SU-DHL-6 (cell line): ENCODE measurements at regions not wholly inside any gene's neighbourhood (a gene's known extent, or its start where the extent isn't known, plus 50 kb on each side); places are given as distances from the start of the nearest gene placed in this dataset.

Source experiments
- H2AFZ ChIP-seq: fragments of 200-600 bp; sonication (generic); 2 replicates; pipeline ENCODE4 v1.6.1; 2014; ENCODE audit warnings: low read depth, mild to moderate bottlenecking, moderate library complexity, mixed read lengths, antibody characterized with exemption, low read length; ENCODE audit not compliant: severe bottlenecking
- H3F3A ChIP-seq: fragments of 200-600 bp; shearing (Covaris generic); 2 replicates; pipeline ENCODE4 v1.6.0; 2016; ENCODE audit warnings: antibody characterized with exemption, mild to moderate bottlenecking; ENCODE audit not compliant: insufficient read depth
- H3K27ac ChIP-seq: fragments of 200-600 bp; sonication (generic); 2 replicates; pipeline ENCODE4 v1.5.1; 2016; ENCODE audit warnings: low read depth, mild to moderate bottlenecking, low read length, moderate library complexity, mixed read lengths
- H3K27me3 ChIP-seq: fragments of 200-600 bp; sonication (generic), shearing (Covaris generic); 2 replicates; pipeline ENCODE4 v1.6.0; 2014; ENCODE audit warnings: mild to moderate bottlenecking, low read length
- H3K36me3 ChIP-seq: fragments of 200-600 bp; sonication (generic); 2 replicates; pipeline ENCODE4 v1.6.1; 2014; ENCODE audit warnings: mild to moderate bottlenecking, low read length, mixed read lengths
- H3K4me2 ChIP-seq: fragments of 300-600, 200-600 bp; shearing (Covaris generic), sonication (generic); 2 replicates; pipeline ENCODE4 v1.6.0; 2014; ENCODE audit warnings: low read length, low read depth, mild to moderate bottlenecking; ENCODE audit not compliant: poor library complexity, severe bottlenecking
- H3K4me3 ChIP-seq: fragments of 200-600 bp; sonication (generic); 2 replicates; pipeline ENCODE4 v1.5.1; 2014; ENCODE audit warnings: antibody characterized with exemption, low read length, mild to moderate bottlenecking, mixed read lengths; ENCODE audit not compliant: insufficient read depth, poor library complexity, severe bottlenecking
- H3K79me2 ChIP-seq: fragments of 200-600 bp; sonication (generic); 2 replicates; pipeline ENCODE4 v1.6.1; 2014; ENCODE audit warnings: mild to moderate bottlenecking, low read length, moderate library complexity; ENCODE audit not compliant: insufficient read depth
- H3K9ac ChIP-seq: fragments of 200-600 bp; sonication (generic); 2 replicates; pipeline ENCODE4 v1.7.0; 2014; ENCODE audit warnings: mild to moderate bottlenecking, low read length
- H3K9me2 ChIP-seq: fragments of 200-600 bp; sonication (generic); replicated peaks from 2 replicates; pipeline ENCODE4 v1.6.1; 2014; ENCODE audit warnings: low read length; ENCODE audit not compliant: insufficient read depth
- H3K9me3 ChIP-seq: fragments of 200-600 bp; sonication (generic); 2 replicates; pipeline ENCODE4 v1.6.1; 2014; ENCODE audit warnings: low read length, mixed read lengths; ENCODE audit not compliant: insufficient read depth
- H4K20me1 ChIP-seq: fragments of 200-600 bp; sonication (generic); 2 replicates; pipeline ENCODE4 v1.6.1; 2014; ENCODE audit warnings: low read depth, mild to moderate bottlenecking, antibody characterized with exemption, low read length, moderate library complexity, mixed read lengths
- EZH2phosphoT487 ChIP-seq: fragments of 200-600 bp; sonication (generic), shearing (Covaris generic); conservative IDR thresholded peaks from 2 replicates; pipeline ENCODE4 v1.6.1; 2018; ENCODE audit warnings: mild to moderate bottlenecking, antibody characterized with exemption, low read length, moderate library complexity, mixed read lengths
- TF ChIP-seq, protein P1 (sequence below): fragments of 200-600 bp; sonication (generic); IDR thresholded peaks from one replicate; pipeline ENCODE4 v1.5.1; 2017; ENCODE audit warnings: antibody characterized with exemption, mild to moderate bottlenecking, low read length, moderate library complexity; ENCODE audit not compliant: insufficient read depth, poor library complexity, severe bottlenecking

DNA sequence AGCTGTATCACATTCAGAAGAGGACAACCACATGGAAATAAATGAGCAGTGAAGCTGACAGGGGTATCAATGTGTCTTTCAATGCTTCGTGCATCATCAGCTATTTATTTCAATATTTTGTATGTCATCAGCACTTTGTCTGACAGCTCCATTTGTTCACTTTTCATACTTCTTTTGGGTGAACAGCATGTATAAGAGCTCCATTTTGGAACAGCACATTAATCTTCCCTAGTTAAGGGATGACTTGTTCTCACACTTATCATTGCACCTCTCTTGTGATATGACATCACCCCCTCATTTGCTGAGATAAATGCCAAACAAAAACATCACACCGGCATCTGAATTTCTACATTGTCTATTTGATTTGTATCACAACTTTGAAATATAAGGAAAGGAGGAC, 190.6 kb upstream of the SAMSN1 start:
- H3K4me3 ChIP-seq: no peak overlapping the region
- no peaks in the 10 kb centered on the region for H3K79me2 ChIP-seq
- no peaks in the 10 kb centered on the region for H3K27me3 ChIP-seq
- peak overlapping the region; percentile 22 for H3K4me2 ChIP-seq
- H3K27ac ChIP-seq: no peak overlapping the region
- no peak overlapping the region for H3K9ac ChIP-seq
- peak overlapping the region; percentile 57 for H2AFZ ChIP-seq
- no peak for TF ChIP-seq EZH2phosphoT487
- TF ChIP-seq, protein P1, sequence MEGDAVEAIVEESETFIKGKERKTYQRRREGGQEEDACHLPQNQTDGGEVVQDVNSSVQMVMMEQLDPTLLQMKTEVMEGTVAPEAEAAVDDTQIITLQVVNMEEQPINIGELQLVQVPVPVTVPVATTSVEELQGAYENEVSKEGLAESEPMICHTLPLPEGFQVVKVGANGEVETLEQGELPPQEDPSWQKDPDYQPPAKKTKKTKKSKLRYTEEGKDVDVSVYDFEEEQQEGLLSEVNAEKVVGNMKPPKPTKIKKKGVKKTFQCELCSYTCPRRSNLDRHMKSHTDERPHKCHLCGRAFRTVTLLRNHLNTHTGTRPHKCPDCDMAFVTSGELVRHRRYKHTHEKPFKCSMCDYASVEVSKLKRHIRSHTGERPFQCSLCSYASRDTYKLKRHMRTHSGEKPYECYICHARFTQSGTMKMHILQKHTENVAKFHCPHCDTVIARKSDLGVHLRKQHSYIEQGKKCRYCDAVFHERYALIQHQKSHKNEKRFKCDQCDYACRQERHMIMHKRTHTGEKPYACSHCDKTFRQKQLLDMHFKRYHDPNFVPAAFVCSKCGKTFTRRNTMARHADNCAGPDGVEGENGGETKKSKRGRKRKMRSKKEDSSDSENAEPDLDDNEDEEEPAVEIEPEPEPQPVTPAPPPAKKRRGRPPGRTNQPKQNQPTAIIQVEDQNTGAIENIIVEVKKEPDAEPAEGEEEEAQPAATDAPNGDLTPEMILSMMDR: no peak
- H3K9me2 ChIP-seq: no peaks in the 10 kb centered on the region
- no peaks in the 10 kb centered on the region for H3K9me3 ChIP-seq
- H3F3A ChIP-seq: no peaks in the 10 kb centered on the region
- no peaks in the 10 kb centered on the region for H3K36me3 ChIP-seq
- H4K20me1 ChIP-seq: no peaks in the 10 kb centered on the region

DNA sequence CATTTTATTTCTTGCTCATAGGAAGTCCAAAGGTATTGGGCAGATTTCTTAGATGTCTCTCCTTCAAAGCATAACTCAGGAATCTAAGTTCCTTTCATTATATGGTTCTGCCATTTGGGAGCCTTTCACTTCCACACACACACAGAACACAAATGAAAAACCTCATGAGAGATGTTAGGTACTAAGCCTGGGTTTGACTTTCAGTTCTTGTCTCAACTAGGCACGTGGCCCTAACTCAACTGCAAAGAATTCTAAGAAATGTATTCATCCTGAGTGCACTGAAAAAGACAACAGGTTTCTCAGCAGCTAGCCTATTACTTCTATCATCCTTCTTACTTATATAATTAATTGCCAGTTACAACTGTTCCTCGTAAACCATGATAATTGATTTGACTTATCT, 190.0 kb upstream of the SAMSN1 start:
- Histone ChIP-seq H4K20me1 (no peaks in the 10 kb centered on the region), H3F3A (no peaks in the 10 kb centered on the region), H3K79me2 (no peaks in the 10 kb centered on the region), H3K4me2 (peak overlapping the region; percentile 22), H3K27ac (no peak overlapping the region), H3K9ac (no peak overlapping the region), H2AFZ (peak overlapping the region; percentile 57), H3K4me3 (no peak overlapping the region), H3K27me3 (no peaks in the 10 kb centered on the region), H3K36me3 (no peaks in the 10 kb centered on the region), H3K9me3 (no peaks in the 10 kb centered on the region), H3K9me2 (no peaks in the 10 kb centered on the region)
- TF ChIP-seq, protein P1: no peak
- no peak for TF ChIP-seq EZH2phosphoT487

DNA sequence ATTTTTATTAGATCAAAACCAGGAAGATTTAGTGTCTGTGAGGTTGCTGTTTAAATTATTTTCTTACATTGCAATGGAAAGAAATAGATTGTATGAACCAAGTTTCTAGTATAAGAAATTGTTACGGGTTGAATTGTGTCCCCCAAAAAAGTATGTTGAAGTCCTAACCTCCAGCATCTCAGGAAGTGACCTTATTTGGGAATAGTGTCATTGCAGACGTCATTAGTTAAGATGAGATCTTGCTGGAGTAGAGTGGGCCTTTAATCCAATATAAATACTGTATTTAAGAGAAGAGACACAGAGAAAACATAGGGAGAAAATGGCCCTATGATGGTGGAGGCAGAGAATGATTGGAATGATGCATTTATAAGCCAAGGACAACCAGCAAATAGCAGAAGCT, 188.7 kb upstream of the SAMSN1 start:
- Histone ChIP-seq H3K4me3 (no peak overlapping the region), H3K27me3 (no peaks in the 10 kb centered on the region), H3K9ac (no peak overlapping the region), H3K27ac (no peak overlapping the region), H3K79me2 (no peaks in the 10 kb centered on the region), H3F3A (no peaks in the 10 kb centered on the region), H3K36me3 (no peaks in the 10 kb centered on the region), H3K9me2 (no peaks in the 10 kb centered on the region), H3K4me2 (no peak overlapping the region), H2AFZ (peak overlapping the region; percentile 15), H3K9me3 (no peaks in the 10 kb centered on the region), H4K20me1 (no peaks in the 10 kb centered on the region)
- TF ChIP-seq, protein P1: no peak
- no peak for TF ChIP-seq EZH2phosphoT487
